Uterus (tissue), 2 donors: ENCODE measurements at regions not wholly inside any gene's neighbourhood (a gene's known extent, or its start where the extent isn't known, plus 50 kb on each side); places are given as distances from the start of the nearest gene placed in this dataset.
"Not testable (repeated sequence)": the region's sequence is repeated elsewhere in the genome, so short reads cannot be mapped to it uniquely, and the experiment has no call there.

Experiments used
- CTCF ChIP-seq, 4 experiments: fragments of 200-600 bp in 2 of 4; fragments of 450-650 bp in 2 of 4; sonication (generic) in 2 of 4; IDR thresholded peaks; one replicate each; pipeline ENCODE4 v1.5.1; 2016 to 2019; ENCODE audit warnings: antibody characterized with exemption in 4 of 4, mild to moderate bottlenecking in 2 of 4, moderate library complexity in 1 of 4
- POLR2A ChIP-seq, 2 donors: fragments of 450-650 bp; IDR thresholded peaks; one replicate each; pipeline ENCODE4 v1.6.1; 2016; ENCODE audit warnings: antibody characterized with exemption in 2 of 2, mild to moderate bottlenecking in 1 of 2, moderate library complexity in 1 of 2

DNA sequence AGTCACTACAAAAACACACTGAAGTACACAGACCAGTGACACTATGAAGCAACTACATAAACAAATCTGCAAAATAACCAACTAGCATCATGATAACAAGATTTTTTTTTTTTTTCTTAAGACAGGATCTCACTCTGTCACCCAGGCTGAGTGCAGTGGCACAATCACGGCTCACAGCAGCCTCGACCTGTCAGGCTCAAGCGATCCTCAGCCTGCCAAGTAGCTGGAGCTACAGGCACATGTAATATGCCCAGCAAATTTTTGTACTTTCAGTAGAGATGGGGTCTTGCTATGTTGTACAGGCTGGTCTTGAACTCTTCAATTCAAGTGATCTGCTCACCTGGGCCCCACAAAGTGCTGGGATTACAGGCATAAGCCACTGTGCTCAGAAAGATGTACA, 140.5 kb downstream of the GOLGA6L6 start:
- TF ChIP-seq CTCF, POLR2A (IDR thresholded peaks at IDR 0.05): not testable (repeated sequence)
